Activated T-cell treated with anti-CD3 and anti-CD28 coated beads, Interleukin-2, amount 50 U/mL, for 4 hours (primary cell): ENCODE measurements at regions not wholly inside any gene's neighbourhood (a gene's known extent, or its start where the extent isn't known, plus 50 kb on each side); places are given as distances from the start of the nearest gene placed in this dataset.
"Not testable (repeated sequence)": the region's sequence is repeated elsewhere in the genome, so short reads cannot be mapped to it uniquely, and the experiment has no call there.

Experiments
- ATAC-seq, 2 donors: fragments of 200-7000 bp; cut with Tn5 transposase; one replicate each; pipeline ENCODE4 v1.10.0; 2021
- DNase-seq: peaks from one replicate; pipeline ENCODE4 v3.0.0-alpha.2; 2020
- H3K27me3 Mint-ChIP-seq: one replicate; pipeline ENCODE4 v1.8.0; 2021; ENCODE audit warnings: low read depth, mixed read lengths
- H3K36me3 Mint-ChIP-seq: one replicate; pipeline ENCODE4 v1.8.0; 2022; ENCODE audit warnings: mixed read lengths; ENCODE audit not compliant: insufficient read depth
- H3K4me1 Mint-ChIP-seq: one replicate; pipeline ENCODE4 v1.8.0; 2021; ENCODE audit warnings: low read depth, mixed read lengths
- H3K4me3 Mint-ChIP-seq: one replicate; pipeline ENCODE4 v1.8.0; 2021; ENCODE audit warnings: mild to moderate bottlenecking, moderate library complexity, mixed read lengths
- H3K9me3 Mint-ChIP-seq: one replicate; pipeline ENCODE4 v1.8.0; 2021; ENCODE audit warnings: mixed read lengths

DNA sequence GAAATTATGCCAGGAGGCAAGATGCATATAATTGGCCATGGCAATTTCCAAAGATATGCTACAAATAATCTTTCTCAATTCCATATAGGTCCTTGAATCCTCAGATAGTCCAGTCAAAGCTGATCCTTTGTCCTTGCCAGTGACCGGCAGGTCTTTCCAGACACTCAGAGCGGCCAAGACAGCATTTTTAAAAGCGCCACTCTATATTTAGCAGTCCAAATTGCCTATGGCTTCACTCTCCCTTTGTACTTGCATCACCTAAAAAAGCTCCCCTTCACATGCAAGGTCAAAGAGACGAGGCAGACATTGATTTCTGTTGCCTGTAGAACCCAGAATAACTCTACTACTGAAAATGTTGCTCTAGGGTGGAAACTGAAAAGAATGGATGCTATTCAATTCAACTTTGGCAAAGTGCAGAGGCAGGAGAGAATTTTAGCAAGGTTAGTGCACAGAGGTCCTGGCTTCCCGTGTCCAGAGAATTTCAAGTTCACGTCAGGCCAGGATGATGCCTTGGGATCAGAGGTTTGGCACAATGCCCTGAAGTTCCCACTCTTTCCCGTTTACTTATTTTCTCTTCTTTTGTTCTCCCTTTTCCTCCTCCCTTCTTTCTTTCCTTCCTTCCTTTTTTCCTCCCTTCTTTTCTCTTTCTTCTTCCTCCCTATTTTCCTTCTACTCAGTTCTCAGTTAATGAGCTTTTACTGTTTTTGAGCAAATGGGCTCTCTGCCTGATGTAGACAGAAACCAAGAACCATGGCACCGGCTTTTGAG is 108.5 kb downstream of the KCNK1 start:
- Mint-ChIP-seq H3K9me3 (no peaks in the 10 kb centered on the region), H3K4me1 (no peaks in the 10 kb centered on the region), H3K27me3 (peaks cover 3% of the 10 kb centered on the region), H3K4me3 (no peak overlapping the region), H3K36me3 (no peaks in the 10 kb centered on the region)
- DNase-seq (no peak), ATAC-seq (no peak)

DNA sequence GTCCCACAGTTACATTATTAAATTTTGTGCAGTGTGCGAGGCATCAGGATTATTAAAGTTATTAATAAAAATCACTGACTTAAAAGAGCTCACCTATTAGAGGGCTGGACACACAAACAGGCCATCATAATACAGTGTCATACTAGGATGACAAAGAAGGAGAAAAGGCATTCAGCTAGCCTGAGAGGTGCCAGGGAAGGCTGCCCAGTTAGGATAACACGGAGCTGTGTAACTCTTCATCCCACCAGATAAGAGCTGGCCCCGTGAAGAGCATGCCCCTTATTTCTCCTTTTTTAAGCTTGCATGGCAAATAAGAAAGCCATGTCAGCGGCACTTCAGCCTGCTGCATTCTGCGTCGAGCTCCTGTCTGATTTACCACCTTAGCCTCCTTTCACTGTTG is 109.5 kb downstream of the KCNK1 start:
- Mint-ChIP-seq H3K4me1 (no peaks in the 10 kb centered on the region), H3K9me3 (no peaks in the 10 kb centered on the region), H3K27me3 (peaks cover 3% of the 10 kb centered on the region), H3K36me3 (no peaks in the 10 kb centered on the region), H3K4me3 (no peak overlapping the region)
- DNase-seq: no peak
- no peak for ATAC-seq

DNA sequence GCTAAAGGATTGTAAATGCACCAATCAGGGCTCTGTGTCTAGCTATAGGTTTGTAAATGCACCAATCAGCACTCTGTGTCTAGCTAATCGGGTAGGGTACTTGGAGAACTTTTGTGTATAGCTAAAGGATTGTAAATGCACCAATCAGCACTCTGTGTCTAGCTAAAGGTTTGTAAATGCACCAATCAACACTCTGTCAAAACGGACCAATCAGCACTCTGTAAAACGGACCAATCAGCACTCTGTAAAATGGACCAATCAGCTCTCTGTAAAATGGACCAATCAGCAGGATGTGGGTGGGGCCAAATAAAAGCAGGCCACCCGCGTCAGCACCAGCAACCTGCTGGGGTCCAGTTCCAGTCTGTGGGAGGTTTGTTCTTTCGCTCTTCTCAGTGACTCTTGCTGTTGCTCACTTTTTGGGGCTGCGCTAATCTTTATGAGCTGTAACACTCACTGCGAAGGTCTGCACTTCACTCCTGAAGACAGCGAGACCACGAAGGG is 110.3 kb downstream of the KCNK1 start:
- H3K4me1 Mint-ChIP-seq: not testable (repeated sequence)

DNA sequence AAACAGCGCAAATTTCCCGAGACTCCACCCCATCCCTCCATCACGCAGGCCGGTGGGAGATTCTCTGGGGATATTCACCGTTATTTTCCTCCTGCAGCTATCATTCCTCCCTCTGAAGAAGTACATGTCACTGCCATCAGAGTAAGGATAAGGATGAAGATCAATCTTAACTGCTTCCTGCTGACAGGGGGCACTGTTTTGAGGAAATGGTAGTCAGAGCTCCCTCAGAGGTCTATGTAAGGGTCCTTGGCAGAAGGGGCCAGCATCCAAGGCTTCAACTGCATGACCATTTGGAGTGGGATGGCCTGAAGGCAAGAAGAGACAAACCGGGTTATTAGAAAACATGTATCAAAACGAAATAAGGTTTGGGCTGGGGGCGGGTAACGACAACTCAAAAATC is 111.5 kb downstream of the KCNK1 start:
- ATAC-seq: no peak
- Mint-ChIP-seq H3K9me3 (no peaks in the 10 kb centered on the region), H3K4me1 (no peaks in the 10 kb centered on the region), H3K4me3 (no peak overlapping the region), H3K27me3 (peaks cover 5% of the 10 kb centered on the region), H3K36me3 (no peaks in the 10 kb centered on the region)
- DNase-seq: no peak

More for the DNA sequence above, 110.3 kb downstream of the KCNK1 start:
- not testable (repeated sequence) for H3K9me3 Mint-ChIP-seq, H3K27me3 Mint-ChIP-seq, DNase-seq, ATAC-seq, H3K4me3 Mint-ChIP-seq, H3K36me3 Mint-ChIP-seq

DNA sequence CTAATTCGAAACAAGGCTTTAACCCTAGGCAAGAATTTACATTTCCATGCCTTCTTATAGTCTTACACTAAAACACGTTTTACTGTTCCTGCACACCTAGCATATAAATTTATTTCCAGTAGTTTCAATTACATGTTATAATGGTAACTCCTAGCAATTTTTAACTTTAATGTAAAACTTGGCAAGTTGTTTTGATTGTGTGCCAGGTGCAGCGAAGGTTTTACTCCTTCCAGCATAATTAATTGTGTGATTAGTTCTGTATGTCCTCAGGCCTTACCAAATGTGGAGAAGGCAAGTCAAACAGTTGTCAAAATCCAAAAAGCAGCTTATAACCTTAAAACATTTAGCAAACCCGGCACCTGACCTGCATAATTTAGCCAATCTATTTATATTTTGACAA is 114.8 kb downstream of the KCNK1 start:
- Mint-ChIP-seq H3K9me3 (no peaks in the 10 kb centered on the region), H3K36me3 (no peaks in the 10 kb centered on the region), H3K4me3 (no peak overlapping the region), H3K4me1 (no peaks in the 10 kb centered on the region), H3K27me3 (peaks cover 2% of the 10 kb centered on the region)
- ATAC-seq: no peak
- DNase-seq: no peak

DNA sequence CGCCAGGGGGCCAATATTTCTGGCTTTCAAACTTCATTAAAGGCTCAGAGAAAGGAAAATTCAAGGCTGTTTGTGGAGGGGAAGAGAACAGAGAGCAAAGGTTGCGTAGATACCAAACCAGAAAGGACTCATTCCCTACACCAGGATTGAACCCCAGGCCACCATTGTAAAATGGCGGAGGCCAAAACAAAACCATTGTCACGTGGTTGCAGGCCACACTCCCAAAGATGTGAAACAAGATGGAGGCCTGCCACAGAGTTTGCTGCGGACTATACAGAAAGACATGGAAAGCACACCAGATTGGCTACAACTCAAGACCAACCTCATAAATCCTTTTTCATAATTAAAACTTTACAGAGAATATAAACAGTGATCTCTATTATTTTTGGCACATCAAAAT is 116.5 kb downstream of the KCNK1 start:
- ATAC-seq: no peak
- no peaks in the 10 kb centered on the region for H3K4me1 Mint-ChIP-seq
- H3K4me3 Mint-ChIP-seq: no peak overlapping the region
- H3K36me3 Mint-ChIP-seq: no peaks in the 10 kb centered on the region
- H3K27me3 Mint-ChIP-seq: peaks cover 2% of the 10 kb centered on the region
- DNase-seq: no peak
- no peaks in the 10 kb centered on the region for H3K9me3 Mint-ChIP-seq

DNA sequence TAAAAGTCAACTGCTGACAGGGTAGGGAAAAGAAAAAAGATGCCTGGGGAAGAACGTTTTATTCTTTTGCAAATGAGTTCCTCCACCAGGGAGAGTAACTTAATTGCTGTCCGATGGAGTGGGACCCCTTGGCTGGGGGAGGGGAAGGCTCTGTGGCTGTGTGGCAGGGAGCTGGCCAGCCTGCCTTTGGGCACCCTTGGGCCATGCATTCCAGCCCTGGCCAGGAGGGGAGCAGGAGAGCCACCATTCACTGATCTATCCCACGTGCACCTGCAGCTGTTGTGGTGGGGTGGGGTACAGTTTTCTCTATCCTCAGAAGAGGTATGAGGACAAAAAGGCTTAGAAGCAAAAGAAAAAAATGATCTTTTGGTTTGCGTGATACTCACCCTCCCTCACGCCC is 116.9 kb downstream of the KCNK1 start:
- H3K27me3 Mint-ChIP-seq: peaks cover 2% of the 10 kb centered on the region
- H3K4me3 Mint-ChIP-seq: no peak overlapping the region
- H3K9me3 Mint-ChIP-seq: no peaks in the 10 kb centered on the region
- ATAC-seq (no peak), DNase-seq (no peak)
- no peaks in the 10 kb centered on the region for H3K36me3 Mint-ChIP-seq
- no peaks in the 10 kb centered on the region for H3K4me1 Mint-ChIP-seq

DNA sequence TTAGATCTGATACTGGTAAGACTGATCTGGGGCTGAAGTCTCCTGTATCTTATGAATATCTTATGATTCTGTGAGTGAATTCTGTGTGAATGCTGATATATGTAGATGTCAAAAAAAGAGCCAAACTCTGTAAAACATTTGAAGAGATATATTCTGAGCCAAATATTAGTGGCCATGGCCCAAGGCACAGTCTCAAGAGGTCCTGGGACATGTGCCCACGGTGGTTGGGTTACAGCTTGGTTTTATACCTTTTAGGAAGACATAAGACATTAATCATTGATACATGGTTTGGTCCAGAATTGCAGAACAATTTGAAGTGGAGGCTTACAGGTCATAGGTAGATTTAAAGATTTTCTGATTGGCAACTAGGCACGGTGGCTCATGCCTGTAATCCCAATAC is 118.3 kb downstream of the KCNK1 start:
- ATAC-seq: no peak
- peaks cover 2% of the 10 kb centered on the region for H3K27me3 Mint-ChIP-seq
- no peaks in the 10 kb centered on the region for H3K9me3 Mint-ChIP-seq
- DNase-seq: no peak
- no peak overlapping the region for H3K4me3 Mint-ChIP-seq
- no peaks in the 10 kb centered on the region for H3K36me3 Mint-ChIP-seq
- H3K4me1 Mint-ChIP-seq: no peaks in the 10 kb centered on the region

DNA sequence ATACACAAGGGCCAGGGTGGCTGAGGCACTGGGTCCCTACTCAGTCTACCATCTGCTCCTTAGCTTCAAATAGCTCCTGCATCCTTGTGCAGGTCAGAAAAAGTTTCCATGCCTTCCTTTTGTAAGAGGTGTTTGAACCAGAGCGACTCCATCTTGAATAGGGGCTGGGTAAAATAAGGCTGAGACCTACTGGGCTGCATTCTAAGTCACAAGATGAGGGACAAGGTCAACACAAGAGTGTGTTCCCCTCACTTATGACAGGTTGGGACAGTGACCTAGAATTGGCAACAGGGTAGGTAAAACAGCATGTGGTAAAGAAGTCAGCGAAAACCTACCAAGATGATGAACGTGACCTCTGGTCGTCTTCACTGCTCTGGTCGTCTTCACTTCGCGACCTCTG is 120.5 kb downstream of the KCNK1 start:
- ATAC-seq: no peak
- H3K4me3 Mint-ChIP-seq: no peak overlapping the region
- H3K36me3 Mint-ChIP-seq: no peaks in the 10 kb centered on the region
- no peaks in the 10 kb centered on the region for H3K4me1 Mint-ChIP-seq
- no peaks in the 10 kb centered on the region for H3K27me3 Mint-ChIP-seq
- no peaks in the 10 kb centered on the region for H3K9me3 Mint-ChIP-seq
- no peak for DNase-seq

DNA sequence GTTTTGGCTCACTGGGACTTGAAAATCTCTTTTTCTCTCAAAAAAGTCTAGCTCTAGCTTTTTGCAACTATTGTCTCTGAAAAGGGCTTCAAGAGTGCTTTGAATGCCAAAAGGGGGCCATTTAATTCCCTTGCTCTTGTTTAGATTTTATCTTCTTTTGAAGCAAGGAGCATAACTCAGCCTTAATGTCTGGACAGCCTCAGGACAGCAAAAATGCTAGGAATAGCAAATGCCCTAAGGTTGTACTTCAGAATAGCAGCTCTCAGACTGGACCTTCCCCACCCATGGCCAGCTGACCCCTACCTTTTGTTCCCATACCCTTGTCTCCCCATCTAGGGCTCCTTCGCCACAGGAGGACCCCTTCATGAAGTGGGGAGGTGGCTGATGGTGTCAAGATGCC is 121.4 kb downstream of the KCNK1 start:
- Mint-ChIP-seq H3K4me3 (no peak overlapping the region), H3K27me3 (no peaks in the 10 kb centered on the region), H3K4me1 (no peaks in the 10 kb centered on the region), H3K36me3 (no peaks in the 10 kb centered on the region), H3K9me3 (no peaks in the 10 kb centered on the region)
- no peak for ATAC-seq
- no peak for DNase-seq

DNA sequence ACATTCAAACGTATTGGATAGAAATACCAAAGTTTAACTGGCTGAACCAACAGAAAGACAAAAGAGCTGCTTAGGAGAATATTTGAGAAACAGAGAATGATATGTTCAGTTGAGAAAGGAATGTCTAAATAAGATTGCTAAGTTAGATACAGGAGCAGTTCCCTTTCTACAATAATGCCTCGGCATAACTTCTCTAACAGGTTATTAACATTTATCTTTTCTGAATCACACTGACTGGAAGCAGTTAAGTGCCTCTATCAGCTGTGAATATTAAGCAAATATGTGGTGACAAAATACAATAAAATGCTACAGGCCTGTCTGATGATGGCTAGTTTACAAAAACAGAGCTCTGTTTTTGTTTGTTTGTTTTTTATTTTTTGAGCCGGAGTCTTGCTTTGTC is 121.9 kb downstream of the KCNK1 start:
- no peak for DNase-seq
- Mint-ChIP-seq H3K9me3 (no peaks in the 10 kb centered on the region), H3K4me1 (no peaks in the 10 kb centered on the region), H3K36me3 (no peaks in the 10 kb centered on the region), H3K4me3 (no peak overlapping the region), H3K27me3 (no peaks in the 10 kb centered on the region)
- no peak for ATAC-seq

DNA sequence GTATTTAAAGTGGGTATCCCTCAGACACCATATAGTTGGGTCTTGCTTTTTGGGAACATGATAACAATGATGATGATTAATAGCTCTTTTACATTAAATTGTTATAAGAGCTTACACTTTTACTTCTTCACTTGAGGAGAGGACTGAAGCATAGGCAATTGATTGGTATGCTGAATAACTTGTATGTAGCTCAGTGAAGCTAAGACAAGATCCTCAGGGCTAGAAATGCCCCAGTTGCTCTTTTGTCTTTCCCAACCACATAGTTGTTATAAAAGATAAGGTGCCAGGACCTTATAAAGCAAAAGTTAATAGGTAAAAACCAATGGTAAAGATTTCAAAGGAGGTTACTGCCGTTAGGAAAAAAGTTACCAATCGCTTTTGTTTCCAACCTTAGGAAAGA is 123.4 kb downstream of the KCNK1 start:
- Mint-ChIP-seq H3K36me3 (no peaks in the 10 kb centered on the region), H3K4me1 (no peaks in the 10 kb centered on the region), H3K27me3 (no peaks in the 10 kb centered on the region), H3K9me3 (no peaks in the 10 kb centered on the region), H3K4me3 (no peak overlapping the region)
- DNase-seq (no peak), ATAC-seq (no peak)

DNA sequence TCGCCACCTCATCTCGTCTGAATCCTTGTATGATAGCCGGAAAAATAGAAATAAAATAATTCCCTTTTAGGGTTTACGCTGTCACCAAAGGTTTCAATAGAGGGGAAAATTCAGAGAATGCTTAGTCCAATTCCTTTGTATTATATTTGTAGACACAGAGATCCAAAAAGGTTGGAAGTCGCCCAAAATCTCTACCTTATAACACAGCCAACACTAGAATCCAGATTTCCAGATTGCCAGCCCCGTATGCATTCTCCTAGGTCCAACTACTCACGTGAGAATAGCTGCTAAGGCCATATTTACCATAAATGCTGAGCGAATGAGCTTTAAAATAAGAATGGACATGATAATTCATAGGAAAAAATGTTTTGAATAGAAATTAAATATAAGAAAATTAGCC is 124.5 kb downstream of the KCNK1 start:
- Mint-ChIP-seq H3K9me3 (no peaks in the 10 kb centered on the region), H3K27me3 (no peaks in the 10 kb centered on the region), H3K4me3 (no peak overlapping the region), H3K4me1 (no peaks in the 10 kb centered on the region), H3K36me3 (no peaks in the 10 kb centered on the region)
- no peak for ATAC-seq
- DNase-seq: no peak

DNA sequence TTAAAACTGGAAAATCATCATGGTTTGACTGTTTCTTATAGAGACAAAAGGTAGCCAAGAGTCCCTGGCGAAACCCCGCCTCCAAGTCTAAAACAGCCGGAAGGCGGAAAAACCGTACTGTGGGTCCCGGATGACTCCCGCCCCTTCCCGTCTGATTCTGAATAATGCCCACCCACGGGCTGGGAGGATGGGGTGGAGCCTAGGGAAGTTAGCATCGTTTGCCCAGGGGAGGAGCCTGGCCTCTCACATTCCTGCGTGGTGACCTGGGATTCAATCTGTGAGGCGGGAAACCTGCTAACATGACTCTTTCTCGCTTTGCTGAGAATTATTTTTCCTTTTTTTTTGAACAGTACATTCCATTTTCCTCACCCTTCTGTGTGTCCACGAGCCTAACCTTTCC is 124.9 kb downstream of the KCNK1 start:
- H3K4me3 Mint-ChIP-seq: no peak overlapping the region
- DNase-seq (no peak), ATAC-seq (no peak)
- H3K4me1 Mint-ChIP-seq: no peaks in the 10 kb centered on the region
- H3K27me3 Mint-ChIP-seq: no peaks in the 10 kb centered on the region
- H3K9me3 Mint-ChIP-seq: no peaks in the 10 kb centered on the region
- no peaks in the 10 kb centered on the region for H3K36me3 Mint-ChIP-seq

DNA sequence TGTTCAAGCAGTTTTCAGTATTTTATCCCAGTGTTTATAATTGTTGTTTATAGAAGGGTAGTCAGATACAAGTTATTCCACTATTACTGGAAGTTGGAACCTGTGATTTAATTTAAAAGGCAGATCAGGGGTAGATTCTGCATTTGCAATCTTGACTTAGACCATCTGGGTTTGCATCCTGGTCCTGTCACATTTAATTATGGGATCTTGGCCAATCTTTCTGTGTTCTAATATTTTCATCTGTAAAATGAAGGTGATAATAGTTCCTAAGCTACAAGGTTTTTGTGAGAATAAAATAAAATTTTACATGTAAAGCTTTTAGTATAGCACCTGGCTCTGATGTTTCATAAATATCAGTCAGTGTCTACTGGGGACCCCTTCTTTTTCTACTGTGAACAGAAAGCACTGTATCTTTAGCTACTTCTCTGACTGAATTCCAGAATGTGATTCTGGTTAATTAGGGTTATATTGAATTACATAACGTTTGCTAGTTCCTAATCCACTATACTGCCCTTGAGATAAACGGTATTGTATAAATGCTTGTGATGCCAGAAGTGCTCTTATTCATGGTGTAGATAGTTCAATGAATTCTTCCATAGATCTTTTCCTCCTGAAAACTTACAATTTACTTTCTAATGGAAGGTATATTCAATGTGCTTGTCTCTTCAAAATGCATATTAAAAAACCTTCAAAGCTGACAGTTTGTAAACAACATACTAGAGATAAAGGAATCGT is 131.0 kb downstream of the KCNK1 start:
- no peaks in the 10 kb centered on the region for H3K36me3 Mint-ChIP-seq
- H3K4me3 Mint-ChIP-seq: no peak overlapping the region
- no peaks in the 10 kb centered on the region for H3K9me3 Mint-ChIP-seq
- H3K4me1 Mint-ChIP-seq: no peaks in the 10 kb centered on the region
- ATAC-seq (no peak), DNase-seq (no peak)
- H3K27me3 Mint-ChIP-seq: peaks cover 14% of the 10 kb centered on the region
